ENCODE measurements at regions not wholly inside any gene's neighbourhood (a gene's known extent, or its start where the extent isn't known, plus 50 kb on each side); places are given as distances from the start of the nearest gene placed in this dataset.

DNA sequence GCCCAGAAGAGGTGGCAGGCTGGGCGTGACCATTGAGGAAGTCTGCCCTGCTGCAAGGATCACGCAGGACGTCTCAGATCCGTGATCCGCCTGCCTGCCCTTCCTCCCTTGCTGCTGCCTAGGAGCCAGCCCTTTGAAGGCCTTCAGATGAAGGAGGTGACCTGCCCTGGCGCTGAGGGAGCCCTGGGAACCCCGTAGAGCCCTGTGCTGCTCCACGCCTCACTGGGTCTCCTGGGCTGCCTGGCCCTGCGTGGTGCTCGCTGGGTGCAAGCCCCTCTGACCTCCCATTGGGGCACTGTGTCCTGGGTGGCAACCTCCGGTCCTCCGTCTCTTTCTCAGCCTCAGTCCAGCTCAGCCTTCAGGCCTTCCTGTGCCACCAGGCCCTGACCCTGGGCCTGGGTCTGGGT lies 295.3 kb upstream of the IRX4 start:
- Histone ChIP-seq H3K9me3 (no peaks in the 10 kb centered on the region), H3K36me3 (no peaks in the 10 kb centered on the region), H3K27ac (no peak overlapping the region), H3K4me1 (no peaks in the 10 kb centered on the region), H3K4me3 (no peak overlapping the region), H3K27me3 (peaks cover 8% of the 10 kb centered on the region)
- no peak for TF ChIP-seq POLR2A (IDR thresholded peaks at IDR 0.05)
- no peak for TF ChIP-seq CTCF (IDR thresholded peaks at IDR 0.05)
- no peak for TF ChIP-seq POLR2AphosphoS5 (IDR thresholded peaks at IDR 0.05)
- TF ChIP-seq EP300 (IDR thresholded peaks at IDR 0.05) = no peak
- DNase-seq (ENCODE audit: low spot score in 2 of 2) = no peak
- WGBS = 92% methylated on average over 11 of the region's 12 CpGs

DNA sequence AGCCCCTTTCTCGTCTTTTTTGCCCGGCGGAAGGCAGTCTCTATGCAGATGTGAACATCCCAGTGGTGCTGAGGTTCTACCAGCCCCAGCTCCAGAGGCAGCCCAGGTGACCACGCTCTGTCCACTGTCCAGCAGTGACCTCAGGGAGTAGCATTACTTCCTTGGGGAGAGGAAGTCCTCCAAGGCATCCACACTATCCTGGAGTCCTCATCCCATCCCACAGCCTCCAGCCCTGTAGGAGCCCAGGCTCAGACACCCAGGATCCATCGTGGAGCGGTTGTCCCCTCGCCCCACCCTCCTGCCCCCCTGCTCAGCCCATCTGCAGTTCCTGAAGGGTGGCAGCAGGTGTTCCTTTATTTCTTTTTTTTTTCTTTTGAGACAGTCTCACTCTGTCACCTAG lies 294.5 kb upstream of the IRX4 start:
- Histone ChIP-seq H3K36me3 (no peaks in the 10 kb centered on the region), H3K27ac (no peak overlapping the region), H3K4me3 (no peak overlapping the region), H3K27me3 (peaks cover 11% of the 10 kb centered on the region), H3K4me1 (no peaks in the 10 kb centered on the region), H3K9me3 (no peaks in the 10 kb centered on the region)
- DNase-seq (ENCODE audit: low spot score in 2 of 2) = peak in 1 of 2 donors; percentile 60
- TF ChIP-seq POLR2AphosphoS5 (IDR thresholded peaks at IDR 0.05) (no peak), CTCF (IDR thresholded peaks at IDR 0.05) (no peak), POLR2A (IDR thresholded peaks at IDR 0.05) (no peak), EP300 (IDR thresholded peaks at IDR 0.05) (no peak)
- 83% methylated on average over 4 of the region's 7 CpGs for WGBS

- H3K27me3 ChIP-seq = peaks cover 11% of the 10 kb centered on the region
- H3K27ac ChIP-seq = no peak overlapping the region
- TF ChIP-seq POLR2AphosphoS5 (IDR thresholded peaks at IDR 0.05) (no peak), EP300 (IDR thresholded peaks at IDR 0.05) (no peak), CTCF (IDR thresholded peaks at IDR 0.05) (no peak), POLR2A (IDR thresholded peaks at IDR 0.05) (no peak)
- DNase-seq (ENCODE audit: low spot score in 2 of 2) = no peak
- H3K4me1 ChIP-seq = no peaks in the 10 kb centered on the region
- WGBS = 45% methylated on average over 1 of the region's 1 CpG
- no peak overlapping the region for H3K4me3 ChIP-seq
- H3K36me3 ChIP-seq = no peaks in the 10 kb centered on the region
- no peaks in the 10 kb centered on the region for H3K9me3 ChIP-seq
Measured at GRCh38 chr5:2176581-2176980, 293.9 kb upstream of the IRX4 start.

- Histone ChIP-seq H3K27ac (no peak overlapping the region), H3K9me3 (no peaks in the 10 kb centered on the region), H3K4me1 (no peaks in the 10 kb centered on the region), H3K27me3 (peaks cover 12% of the 10 kb centered on the region), H3K36me3 (no peaks in the 10 kb centered on the region), H3K4me3 (no peak overlapping the region)
- no peak for DNase-seq (ENCODE audit: low spot score in 2 of 2)
- TF ChIP-seq CTCF (IDR thresholded peaks at IDR 0.05) = no peak
- no peak for TF ChIP-seq POLR2A (IDR thresholded peaks at IDR 0.05)
- no peak for TF ChIP-seq POLR2AphosphoS5 (IDR thresholded peaks at IDR 0.05)
- no peak for TF ChIP-seq EP300 (IDR thresholded peaks at IDR 0.05)
- 91% methylated on average over 18 of the region's 29 CpGs for WGBS
Measured at GRCh38 chr5:2175842-2176404, 293.2 kb upstream of the IRX4 start.

DNA sequence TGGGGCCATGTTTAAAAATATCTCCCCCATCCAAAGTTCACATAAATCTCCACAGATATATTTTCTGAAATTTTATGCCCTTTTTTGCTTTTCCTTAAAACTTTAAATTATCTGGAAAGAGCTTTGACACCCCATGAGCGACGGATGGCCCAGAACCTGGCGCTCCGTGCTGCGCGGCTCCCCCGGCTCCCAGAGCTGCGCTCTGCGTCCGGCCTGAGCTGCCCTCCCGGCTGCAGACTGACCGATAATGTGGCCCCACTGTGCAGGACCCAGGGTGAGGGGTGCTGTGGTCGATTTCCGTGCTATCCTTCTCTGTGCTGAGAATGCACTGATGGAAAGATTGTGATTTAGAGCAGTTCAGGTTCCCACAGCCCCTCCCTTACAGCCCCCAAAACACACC lies 292.3 kb upstream of the IRX4 start:
- DNase-seq (ENCODE audit: low spot score in 2 of 2) = no peak
- Histone ChIP-seq H3K27me3 (peaks cover 20% of the 10 kb centered on the region), H3K27ac (no peak overlapping the region), H3K4me3 (no peak overlapping the region), H3K4me1 (peaks cover 3% of the 10 kb centered on the region), H3K9me3 (no peaks in the 10 kb centered on the region), H3K36me3 (no peaks in the 10 kb centered on the region)
- WGBS = 94% methylated on average over 14 of the region's 14 CpGs
- no peak for TF ChIP-seq POLR2A (IDR thresholded peaks at IDR 0.05)
- TF ChIP-seq POLR2AphosphoS5 (IDR thresholded peaks at IDR 0.05) = no peak
- TF ChIP-seq CTCF (IDR thresholded peaks at IDR 0.05) = no peak
- no peak for TF ChIP-seq EP300 (IDR thresholded peaks at IDR 0.05)

Measured in suprapubic skin (tissue), 4 donors.